ENCODE measurements at regions not wholly inside any gene's neighbourhood (a gene's known extent, or its start where the extent isn't known, plus 50 kb on each side); places are given as distances from the start of the nearest gene placed in this dataset.

DNA sequence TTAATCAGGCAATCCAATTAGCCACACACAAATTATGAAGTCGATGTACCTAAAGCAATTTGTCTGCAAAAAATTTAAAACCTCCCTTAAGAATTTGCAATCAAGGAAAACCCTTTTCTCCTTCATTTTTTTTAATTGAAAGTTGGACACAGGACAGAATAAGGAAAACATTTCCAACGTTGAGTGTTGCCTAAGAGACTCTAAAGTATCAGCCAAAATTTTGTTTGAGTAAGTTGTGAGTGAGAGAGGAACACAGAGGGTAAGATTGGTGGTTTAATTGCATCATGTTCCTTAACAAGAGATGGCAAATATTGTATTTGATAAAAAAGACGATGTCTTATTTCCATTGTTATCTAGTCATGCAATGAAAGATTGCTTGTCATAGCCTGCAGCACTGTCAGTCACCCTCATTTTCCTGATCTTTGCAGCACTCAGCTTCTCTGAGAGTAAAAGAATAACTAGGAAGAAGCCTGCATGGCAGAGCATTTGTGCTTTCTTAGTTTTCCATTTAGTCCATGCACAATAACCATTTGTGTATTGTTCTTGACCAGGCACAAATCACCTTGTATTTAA lies 115.5 kb downstream of the ICOS start:
- DNase-seq (peak in 1 of 4 donors; percentile 19), ATAC-seq (no peak)
- intact Hi-C loops (cut with DNase I), result no loop called here
- H3K27ac ChIP-seq, result no peak overlapping the region
- TF ChIP-seq, protein P1, sequence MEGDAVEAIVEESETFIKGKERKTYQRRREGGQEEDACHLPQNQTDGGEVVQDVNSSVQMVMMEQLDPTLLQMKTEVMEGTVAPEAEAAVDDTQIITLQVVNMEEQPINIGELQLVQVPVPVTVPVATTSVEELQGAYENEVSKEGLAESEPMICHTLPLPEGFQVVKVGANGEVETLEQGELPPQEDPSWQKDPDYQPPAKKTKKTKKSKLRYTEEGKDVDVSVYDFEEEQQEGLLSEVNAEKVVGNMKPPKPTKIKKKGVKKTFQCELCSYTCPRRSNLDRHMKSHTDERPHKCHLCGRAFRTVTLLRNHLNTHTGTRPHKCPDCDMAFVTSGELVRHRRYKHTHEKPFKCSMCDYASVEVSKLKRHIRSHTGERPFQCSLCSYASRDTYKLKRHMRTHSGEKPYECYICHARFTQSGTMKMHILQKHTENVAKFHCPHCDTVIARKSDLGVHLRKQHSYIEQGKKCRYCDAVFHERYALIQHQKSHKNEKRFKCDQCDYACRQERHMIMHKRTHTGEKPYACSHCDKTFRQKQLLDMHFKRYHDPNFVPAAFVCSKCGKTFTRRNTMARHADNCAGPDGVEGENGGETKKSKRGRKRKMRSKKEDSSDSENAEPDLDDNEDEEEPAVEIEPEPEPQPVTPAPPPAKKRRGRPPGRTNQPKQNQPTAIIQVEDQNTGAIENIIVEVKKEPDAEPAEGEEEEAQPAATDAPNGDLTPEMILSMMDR (IDR thresholded peaks at IDR 0.05), result no peak
- H3K4me3 ChIP-seq, result no peak overlapping the region
- H3K9me3 ChIP-seq, result no peaks in the 10 kb centered on the region
- no peaks in the 10 kb centered on the region for H3K27me3 ChIP-seq
- H3K36me3 ChIP-seq, result no peaks in the 10 kb centered on the region
- no peaks in the 10 kb centered on the region for H3K4me1 ChIP-seq

- H3K4me1 ChIP-seq, result no peaks in the 10 kb centered on the region
- H3K27ac ChIP-seq, result no peak overlapping the region
- intact Hi-C loops (cut with DNase I), result no loop called here
- DNase-seq, result peak in 1 of 4 donors; percentile 24
- TF ChIP-seq, protein P1 (IDR thresholded peaks at IDR 0.05), result no peak
- no peaks in the 10 kb centered on the region for H3K36me3 ChIP-seq
- H3K27me3 ChIP-seq, result peaks cover 0 to 4% of the 10 kb centered on the region in 2 donors
- H3K9me3 ChIP-seq, result no peaks in the 10 kb centered on the region
- ATAC-seq, result no peak
- no peak overlapping the region for H3K4me3 ChIP-seq
These were observed 122.5 kb downstream of the ICOS start for GRCh38 chr2:204059016-204059415.

DNA sequence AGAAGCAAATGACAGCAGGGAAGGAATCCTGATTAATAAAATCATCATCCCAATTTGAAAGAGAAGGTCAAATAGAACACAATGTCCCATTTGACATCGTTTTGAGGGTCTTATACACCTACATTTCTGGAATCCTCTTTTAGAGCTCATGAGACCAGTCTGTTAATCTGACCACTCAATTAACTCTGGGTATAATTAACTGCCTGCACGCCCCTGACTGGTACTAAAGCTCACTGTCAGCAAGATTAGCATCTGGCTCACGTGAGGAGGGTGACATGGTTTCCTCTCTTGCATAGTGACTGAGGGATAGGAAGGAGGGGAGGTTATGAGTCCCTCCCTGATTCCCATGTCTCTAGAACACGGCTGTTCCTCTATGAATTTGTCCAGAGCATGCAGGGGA lies 124.3 kb downstream of the ICOS start:
- Histone ChIP-seq H3K27ac (no peak overlapping the region), H3K4me3 (no peak overlapping the region), H3K36me3 (no peaks in the 10 kb centered on the region), H3K9me3 (no peaks in the 10 kb centered on the region), H3K4me1 (no peaks in the 10 kb centered on the region), H3K27me3 (peaks cover 0 to 4% of the 10 kb centered on the region in 2 donors)
- no peak for DNase-seq
- intact Hi-C loops (cut with DNase I), result no loop called here
- no peak for ATAC-seq
- TF ChIP-seq, protein P1 (IDR thresholded peaks at IDR 0.05), result no peak

DNA sequence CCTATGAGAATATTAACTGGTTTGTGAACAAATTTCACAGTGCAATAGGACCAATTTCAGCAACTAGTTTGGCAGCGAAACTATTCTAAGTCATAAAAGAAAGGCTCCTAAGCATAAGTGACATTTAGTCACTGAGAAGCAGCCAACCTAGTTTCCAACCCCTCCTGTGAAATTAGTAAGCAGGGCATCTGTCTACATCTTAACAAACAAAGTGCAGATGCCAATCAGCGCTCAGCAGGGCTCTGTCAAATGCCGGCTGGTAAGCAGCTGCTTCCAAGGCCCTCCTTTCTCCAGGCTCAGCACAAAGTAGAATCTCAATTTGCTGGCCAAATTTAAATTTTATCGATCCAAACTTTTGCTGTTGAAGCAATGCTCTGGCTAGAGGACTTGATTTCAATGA lies 124.7 kb downstream of the ICOS start:
- Histone ChIP-seq H3K27ac (no peak overlapping the region), H3K27me3 (peaks cover 0 to 4% of the 10 kb centered on the region in 2 donors), H3K4me3 (no peak overlapping the region), H3K9me3 (no peaks in the 10 kb centered on the region), H3K36me3 (no peaks in the 10 kb centered on the region), H3K4me1 (no peaks in the 10 kb centered on the region)
- intact Hi-C loops (cut with DNase I), result no loop called here
- TF ChIP-seq, protein P1 (IDR thresholded peaks at IDR 0.05), result no peak
- no peak for ATAC-seq
- DNase-seq, result no peak

GRCh38 chr2:204064119-204064518 lies 127.6 kb downstream of the ICOS start:
- no peaks in the 10 kb centered on the region for H3K9me3 ChIP-seq
- H3K4me1 ChIP-seq, result no peaks in the 10 kb centered on the region
- no peak overlapping the region for H3K4me3 ChIP-seq
- H3K27ac ChIP-seq, result no peak overlapping the region
- no peaks in the 10 kb centered on the region for H3K36me3 ChIP-seq
- DNase-seq, result no peak
- intact Hi-C loops (cut with DNase I), result no loop called here
- H3K27me3 ChIP-seq, result peaks cover 0 to 4% of the 10 kb centered on the region in 2 donors
- TF ChIP-seq, protein P1 (IDR thresholded peaks at IDR 0.05), result no peak
- no peak for ATAC-seq
